HG02642 (cell line): ENCODE measurements at regions not wholly inside any gene's neighbourhood (a gene's known extent, or its start where the extent isn't known, plus 50 kb on each side); places are given as distances from the start of the nearest gene placed in this dataset.
"Not testable (repeated sequence)": the region's sequence is repeated elsewhere in the genome, so short reads cannot be mapped to it uniquely, and the experiment has no call there.

Experiments used
- ATAC-seq: cut with Tn5 transposase; IDR thresholded peaks from one replicate; pipeline ENCODE4 v1.9.1; 2021; ENCODE audit warnings: mild to moderate bottlenecking; ENCODE audit not compliant: unreplicated experiment, poor library complexity

DNA sequence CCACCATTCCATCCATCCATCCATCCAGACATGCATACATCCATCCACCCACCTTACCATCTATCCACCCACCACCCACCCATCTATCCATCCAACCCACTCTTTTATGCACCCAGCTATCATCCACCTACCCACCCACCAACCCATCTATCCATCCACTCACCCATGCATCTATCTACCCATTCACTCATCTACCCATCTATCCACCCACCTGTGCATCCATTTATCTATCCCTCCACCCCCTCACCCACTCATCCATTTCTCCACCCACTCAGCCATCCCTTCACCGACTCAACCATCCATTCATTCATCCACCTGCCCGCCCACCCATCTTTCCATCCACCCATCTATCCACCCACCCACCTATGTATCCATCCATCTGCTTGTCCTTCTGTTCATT lies 186.4 kb upstream of the OSBPL11 start:
- ATAC-seq = not testable (repeated sequence)

DNA sequence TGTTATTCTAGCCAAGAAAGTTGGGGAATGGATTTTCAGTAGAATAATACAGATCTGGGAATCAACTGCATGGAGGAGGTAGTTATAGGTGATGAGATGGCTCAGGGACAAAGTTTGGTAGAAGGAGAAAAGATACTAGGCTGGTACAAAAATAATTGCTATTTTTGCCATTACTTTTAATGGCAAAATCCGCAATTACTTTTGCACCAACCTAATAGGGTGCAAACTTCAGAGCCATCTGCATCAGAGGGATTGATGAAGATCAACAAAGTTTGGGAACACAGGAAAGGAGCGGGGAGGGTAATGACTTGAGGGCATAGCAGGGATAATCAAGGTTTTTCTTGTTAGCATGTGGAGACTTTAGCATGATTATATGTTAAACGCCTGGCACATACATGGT lies 178.7 kb upstream of the ROPN1B start:
- ATAC-seq = not testable (repeated sequence)

DNA sequence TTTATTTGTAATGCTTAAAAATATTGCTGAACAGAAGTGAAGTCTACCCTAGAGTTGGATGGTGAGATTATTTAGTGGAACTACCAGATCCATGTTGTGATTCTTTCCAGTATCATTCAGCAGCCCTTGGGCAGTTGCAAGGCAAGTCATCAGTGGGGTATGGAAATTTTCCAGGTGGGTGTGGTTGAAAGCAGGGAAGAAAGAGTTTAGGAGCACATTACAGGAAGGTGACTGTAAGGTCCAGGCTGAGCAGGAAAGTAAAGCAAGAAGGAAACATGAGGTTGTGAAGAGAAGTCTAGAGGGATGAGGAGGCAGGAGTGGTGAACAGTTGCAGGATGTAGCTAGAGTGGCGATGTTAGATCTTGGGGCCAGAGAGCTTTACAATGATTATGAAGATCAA lies 178.0 kb upstream of the ROPN1B start:
- not testable (repeated sequence) for ATAC-seq

DNA sequence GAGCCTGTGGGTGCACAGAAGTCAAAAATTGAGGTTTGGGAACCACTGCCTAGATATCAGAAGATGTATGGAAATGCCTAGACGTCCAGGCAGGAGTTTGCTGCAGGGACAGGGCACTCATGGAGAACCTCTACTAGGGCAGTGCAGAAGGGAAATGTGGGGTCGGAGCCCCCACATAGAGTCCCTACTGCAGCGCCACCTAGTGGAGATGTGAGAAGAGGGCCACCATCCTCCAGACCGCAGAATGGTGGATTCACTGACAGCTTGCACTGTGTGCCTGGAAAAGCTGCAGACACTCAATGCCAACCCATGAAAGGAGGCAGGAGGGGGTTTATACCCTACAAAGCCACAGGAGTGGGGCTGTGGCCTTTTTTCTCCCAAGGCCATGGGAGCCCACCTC lies 159.0 kb upstream of the ROPN1B start:
- not testable (repeated sequence) for ATAC-seq

DNA sequence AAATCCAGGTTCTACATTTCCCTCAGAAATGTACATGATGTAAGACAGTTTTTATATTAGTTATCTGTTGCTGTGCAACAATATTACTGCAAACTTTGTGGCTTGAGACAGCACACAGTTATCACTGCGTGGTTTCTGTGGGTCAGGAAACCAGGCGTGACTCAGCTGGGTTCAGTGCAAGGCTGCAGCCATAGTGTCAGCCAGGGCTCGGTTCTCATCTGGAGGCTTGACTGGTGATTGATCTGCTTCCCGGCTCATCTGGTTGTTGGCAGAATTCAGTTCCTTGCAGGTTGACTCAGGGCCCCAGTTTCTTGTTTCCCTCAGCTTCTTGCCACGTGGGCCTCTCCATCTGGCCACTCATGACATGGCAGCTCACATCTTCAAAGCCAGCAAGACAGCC lies 146.8 kb upstream of the ROPN1B start:
- ATAC-seq = not testable (repeated sequence)

DNA sequence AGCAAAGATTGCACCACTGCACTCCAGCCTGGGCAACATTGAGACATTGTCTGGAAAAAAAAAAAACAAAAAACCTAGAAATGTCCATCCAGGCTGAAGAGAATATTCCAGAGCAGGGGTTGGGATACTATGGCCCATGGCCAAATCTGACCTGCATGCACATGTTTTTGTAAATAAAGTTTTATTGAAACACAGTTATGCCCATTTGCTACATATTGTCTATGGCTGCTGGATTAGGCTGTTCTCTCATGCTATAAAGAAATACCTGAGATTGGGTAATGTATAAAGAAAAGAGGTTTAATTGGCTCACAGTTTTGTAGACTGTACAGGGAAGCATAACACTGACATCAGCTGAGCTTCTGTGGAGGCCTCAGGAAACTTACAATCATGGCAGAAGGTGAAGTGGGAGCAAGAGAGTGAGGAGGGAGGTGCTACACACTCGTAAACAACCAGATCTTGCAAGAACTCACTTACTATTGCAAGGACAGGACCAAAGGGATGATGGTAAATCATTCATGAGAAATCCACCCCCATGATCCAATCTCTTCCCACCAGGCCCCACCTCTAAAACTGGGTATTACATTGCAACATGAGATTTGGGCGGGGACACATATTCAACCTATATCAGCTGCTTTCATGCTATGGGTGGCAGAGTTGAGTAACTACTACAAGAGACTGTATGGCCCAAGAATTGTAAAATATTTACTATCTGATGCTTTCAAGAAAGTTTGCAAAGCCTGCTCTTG lies 137.8 kb upstream of the ROPN1B start:
- ATAC-seq = not testable (repeated sequence)

DNA sequence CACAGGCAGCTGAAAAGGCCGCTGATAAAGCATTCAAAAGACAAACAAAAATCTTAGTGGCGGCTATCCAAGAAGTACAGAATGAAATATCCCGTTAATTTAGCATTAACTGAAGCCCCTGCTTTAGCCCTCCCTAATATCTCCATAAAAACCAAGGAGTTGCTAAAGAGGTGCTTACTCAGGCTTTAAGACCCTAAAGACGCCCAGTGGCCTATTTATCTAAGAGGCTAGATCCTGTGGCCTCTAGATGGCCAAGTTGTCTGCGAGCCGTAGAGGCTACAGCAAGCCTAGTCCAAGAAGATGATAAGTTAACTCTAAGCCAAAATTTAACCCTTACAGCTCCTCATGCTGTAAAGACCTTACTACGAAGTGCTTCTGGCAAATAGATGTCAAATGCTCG lies 133.4 kb upstream of the ROPN1B start:
- ATAC-seq = not testable (repeated sequence)

DNA sequence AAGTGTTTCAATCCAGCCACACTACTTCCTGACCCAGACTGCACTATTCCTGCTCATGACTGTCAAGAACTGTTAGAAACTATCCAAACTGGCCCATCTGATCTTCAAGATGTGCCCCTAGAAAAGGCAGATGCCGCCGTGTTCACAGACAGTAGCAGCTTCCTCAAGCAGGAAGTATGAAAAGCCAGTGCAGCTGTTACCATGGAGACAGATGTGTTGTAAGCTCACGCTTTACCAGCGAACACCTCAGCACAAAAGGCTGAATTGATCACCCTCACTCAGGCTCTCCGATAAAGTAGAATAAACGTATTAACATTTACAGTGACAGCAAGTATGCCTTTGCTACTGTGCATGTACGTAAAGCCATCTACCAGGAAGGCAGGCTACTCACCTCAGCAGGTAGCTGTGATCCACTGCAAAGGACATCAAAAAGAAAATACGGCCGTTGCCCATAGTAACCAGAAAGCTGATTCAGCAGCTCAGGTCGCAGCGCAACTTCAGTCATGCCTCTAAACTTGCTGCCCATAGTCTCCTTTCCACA lies 132.9 kb upstream of the ROPN1B start:
- ATAC-seq = not testable (repeated sequence)

DNA sequence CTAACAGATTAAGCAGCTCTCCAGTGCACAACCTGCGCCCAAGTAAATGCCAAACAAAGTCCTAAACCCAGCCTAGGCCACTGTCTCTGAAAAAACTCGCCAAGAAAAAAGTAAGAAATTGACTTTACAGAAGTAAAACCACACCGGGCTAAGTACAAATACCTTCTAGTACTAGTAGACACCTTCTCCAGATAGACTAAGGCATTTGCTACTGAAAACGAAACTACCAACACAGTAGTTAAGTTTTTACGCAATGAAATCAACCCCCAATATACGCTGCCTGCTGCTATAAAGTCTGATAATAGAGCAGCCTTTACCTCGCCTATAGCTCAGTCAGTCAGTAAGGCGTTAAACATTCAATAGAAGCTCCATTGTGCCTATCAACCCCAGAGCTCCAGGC lies 132.2 kb upstream of the ROPN1B start:
- not testable (repeated sequence) for ATAC-seq

DNA sequence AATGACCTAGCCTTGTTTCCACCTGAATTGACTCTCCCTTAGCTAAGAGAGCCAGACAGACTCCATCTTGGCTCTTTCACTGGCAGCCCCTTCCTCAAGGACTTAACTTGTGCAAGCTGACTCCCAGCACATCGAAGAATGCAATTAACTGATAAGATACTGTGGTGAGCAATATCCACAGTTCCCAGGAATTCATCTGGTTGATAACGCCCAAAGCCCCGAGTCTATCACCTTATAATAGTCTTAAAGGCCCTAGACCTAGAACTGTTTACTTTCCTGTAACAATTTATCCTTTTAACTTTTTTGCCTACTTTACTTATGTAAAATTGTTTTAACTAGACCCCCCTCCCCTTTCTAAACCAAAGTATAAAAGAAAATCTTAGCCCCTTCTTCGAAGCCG lies 130.1 kb upstream of the ROPN1B start:
- not testable (repeated sequence) for ATAC-seq

DNA sequence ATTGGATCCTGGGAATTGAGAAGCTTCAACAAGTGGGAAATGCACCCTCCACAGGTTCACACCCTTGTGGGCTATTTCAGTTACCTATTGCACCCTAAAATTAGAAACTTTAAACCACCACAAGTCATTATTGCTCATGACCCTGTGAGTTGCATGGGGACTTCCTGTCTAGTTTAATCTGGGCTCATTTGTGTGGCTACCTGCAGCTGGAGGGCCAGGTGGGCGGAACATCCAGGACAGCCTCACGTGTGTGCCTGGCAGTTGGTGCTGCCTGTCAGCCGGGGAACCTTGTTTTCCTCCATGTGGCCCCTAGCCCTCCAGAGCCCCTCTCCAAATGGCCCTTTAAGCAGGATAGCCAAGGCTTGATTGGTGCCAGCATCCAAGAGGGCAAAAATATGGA lies 128.5 kb upstream of the ROPN1B start:
- not testable (repeated sequence) for ATAC-seq

DNA sequence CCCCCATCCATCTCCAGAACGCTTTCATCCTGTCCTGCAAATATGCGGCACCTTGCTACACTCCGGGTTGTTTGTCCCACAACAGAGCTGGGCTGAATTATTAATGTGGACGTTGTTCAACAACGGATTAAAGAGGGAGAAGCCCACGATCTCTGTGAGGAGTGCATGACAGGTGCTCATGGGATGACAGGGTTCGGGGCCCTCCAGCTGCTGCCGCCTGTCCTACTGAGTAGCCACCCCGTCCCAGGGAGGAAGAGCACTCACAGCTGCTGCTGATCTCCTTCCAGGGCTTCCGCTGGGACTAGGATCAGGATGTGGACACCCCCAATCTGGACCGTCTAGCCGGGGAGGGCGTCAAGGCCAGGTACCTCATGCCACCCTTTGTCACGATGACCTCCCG lies 121.0 kb upstream of the ROPN1B start:
- not testable (repeated sequence) for ATAC-seq

DNA sequence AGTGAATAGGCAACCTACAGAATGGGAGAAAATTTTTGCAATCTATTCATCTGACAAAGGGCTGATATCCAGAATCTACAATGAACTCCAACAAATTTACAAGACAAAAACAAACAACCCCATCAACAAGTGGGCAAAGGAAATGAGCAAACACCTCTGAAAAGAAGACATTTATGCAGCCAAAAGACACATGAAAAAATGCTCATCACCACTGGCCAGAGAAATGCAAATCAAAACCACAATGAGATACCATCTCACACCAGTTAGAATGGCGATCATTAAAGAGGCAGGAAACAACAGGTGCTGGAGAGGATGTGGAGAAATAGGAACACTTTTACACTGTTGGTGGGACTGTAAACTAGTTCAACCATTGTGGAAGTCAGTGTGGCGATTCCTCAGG lies 114.0 kb upstream of the ROPN1B start:
- not testable (repeated sequence) for ATAC-seq

DNA sequence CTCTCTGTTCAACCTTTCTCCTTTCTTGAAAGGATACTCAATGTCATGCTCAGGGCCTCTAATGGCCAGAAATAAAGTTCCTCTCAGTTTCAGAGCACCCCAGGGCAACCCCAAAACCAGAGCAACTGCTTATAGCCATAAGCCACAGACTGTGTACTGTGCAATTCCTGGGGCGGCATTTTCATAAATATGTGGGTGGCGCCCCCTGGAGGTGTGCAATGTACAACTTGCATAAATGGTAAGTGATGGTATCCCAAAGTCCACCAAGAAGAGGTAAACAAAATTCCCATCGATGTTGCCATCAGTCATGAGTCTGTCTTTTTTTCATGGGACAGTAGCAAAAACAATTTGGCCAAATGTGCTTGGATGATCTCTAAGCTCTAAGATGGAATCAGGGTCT lies 108.4 kb upstream of the ROPN1B start:
- not testable (repeated sequence) for ATAC-seq

DNA sequence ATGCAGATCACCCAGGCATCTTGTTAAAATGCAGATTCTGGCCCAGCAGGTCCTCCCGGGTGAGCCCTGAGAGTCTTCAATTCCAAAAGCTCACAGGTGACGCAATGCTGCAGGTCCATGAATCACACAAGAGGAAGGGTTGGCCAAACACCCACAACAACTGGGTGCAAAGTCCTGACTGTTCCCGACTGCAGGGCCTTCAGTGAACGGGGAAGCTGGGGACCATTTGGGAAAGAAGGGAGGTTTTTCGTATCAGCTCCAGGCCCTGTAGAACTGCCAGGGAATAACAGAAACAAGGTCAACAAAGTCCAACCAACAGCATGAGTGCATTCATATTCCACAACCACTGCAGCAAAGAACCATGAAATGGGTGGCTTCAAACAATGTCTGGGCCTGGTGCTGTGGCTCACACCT lies 106.1 kb upstream of the ROPN1B start:
- ATAC-seq = not testable (repeated sequence)

DNA sequence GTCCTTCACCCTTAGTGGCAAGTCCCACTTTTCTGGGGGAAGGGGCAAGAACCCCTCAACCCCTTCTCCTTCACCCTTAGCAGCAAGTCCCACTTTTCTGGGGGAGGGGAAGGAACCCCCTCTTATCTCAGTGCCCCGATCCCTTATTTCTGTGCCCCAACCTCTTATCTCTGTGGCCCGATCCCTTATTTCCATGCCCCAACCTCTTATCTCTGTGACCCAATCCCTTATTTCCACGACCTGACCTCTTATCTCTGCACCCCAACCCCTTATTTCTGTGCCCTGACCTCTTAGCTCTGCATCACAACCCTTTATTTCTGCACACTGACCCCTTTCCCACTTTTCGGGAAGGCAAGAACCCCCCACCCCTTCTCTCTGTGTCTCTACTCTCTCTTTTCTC lies 104.4 kb upstream of the ROPN1B start:
- ATAC-seq = not testable (repeated sequence)

DNA sequence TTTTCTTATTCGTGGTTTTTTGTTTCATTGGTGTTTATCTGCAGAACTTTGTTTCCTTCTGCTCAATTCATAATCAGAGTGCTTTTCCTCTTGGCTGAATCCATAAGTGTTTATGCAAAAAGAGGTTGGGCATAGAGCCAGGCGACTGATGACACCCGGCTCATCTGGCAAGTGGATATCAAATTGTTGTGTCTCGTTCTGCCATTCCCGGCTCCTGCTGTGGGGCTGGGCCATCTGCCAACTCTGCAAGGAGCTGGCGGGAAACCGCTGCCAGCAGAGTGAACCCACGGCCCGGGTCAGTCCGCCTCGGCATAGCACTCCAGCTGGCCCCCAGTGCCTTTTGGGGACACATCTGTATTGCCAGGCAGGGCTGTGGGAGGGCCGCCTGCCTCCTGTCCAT lies 83.0 kb upstream of the ROPN1B start:
- not testable (repeated sequence) for ATAC-seq

DNA sequence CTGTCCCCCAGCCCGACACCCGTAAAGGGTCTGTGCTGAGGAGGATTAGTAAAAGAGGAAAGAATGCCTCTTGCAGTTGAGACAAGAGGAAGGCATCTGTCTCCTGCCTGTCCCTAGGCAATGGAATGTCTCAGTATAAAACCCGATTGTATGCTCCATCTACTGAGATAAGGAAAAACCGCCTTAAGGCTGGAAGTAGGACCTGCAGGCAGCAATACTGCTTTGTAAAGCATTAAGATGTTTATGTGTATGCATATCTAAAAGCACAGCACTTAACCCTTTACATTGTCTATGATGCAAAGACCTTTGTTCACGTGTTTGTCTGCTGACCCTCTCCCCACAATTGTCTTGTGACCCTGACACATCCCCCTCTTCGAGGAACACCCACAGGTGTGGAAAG lies 69.8 kb upstream of the ROPN1B start:
- ATAC-seq = not testable (repeated sequence)

DNA sequence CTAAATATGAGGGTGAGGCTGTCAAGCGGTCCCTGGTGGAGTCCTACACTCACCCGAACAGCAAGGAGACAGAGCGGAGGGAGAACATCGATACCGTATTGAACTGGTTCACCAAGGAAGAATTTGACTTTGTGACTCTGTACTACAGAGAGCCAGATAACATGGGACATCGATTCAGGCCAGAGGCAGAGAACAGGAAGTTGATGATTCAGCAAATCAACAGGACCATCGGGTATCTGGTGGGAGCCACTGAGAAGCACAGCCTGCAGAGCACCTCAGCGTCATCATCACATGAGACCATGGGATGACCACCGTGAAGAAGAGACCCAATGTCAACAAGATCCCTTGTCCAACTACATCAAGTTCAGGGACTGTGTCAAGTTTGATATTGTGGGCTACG lies 67.5 kb upstream of the ROPN1B start:
- ATAC-seq = not testable (repeated sequence)

DNA sequence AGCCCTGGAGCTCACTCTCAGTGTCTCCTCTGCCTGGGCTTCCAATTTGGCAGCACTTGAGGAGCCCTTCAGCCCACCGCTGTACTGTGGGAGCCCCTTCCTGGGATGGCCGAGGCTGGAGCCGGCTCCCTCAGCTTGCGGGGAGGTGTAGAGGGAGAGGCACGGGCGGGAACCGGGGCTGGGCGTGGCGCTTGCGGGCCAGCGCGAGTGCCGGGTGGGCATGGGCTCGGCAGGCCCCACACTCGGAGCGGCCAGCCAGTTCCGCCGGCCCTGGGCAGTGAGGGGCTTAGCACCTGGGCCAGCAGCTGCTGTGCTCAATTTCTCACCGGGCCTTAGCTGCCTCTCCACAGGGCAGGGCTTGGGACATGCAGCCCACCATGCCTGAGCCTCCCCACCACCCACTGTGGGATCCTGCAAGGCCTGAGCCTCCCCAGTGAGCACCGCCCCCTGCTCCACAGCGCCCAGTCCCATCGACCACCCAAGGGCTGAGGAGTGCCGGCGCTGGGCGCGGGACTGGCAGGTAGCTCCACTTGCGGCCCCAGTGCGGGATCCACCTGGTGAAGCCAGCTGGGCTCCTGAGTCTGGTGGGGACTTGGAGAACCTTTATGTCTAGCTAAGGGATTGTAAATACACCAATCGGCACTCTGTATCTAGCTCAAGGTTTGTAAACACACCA lies 65.1 kb upstream of the ROPN1B start:
- ATAC-seq = not testable (repeated sequence)

DNA sequence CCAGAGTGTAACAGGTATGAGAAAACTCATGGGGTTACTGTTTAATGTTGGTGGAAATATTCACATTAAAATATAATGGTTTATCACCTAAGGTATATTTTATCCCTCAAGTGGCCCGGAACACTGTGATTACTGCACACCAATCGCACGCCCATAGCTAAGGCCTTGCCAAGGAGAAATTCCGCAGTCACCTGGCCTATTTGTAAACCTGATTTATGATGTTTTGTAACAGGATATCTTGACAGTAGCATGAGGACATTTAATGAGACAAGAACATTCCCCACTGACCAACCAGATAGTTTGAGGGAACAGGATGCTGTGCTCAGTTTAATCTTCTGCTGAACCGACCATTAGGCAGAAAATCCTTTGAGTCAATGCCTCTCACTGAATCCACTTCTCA lies 61.7 kb upstream of the ROPN1B start:
- not testable (repeated sequence) for ATAC-seq
